Astrocyte (in vitro differentiated cells and primary cell): ENCODE measurements at regions not wholly inside any gene's neighbourhood (a gene's known extent, or its start where the extent isn't known, plus 50 kb on each side); places are given as distances from the start of the nearest gene placed in this dataset.

Experiments used
- EZH2 ChIP-seq: IDR thresholded peaks from 2 replicates; pipeline ENCODE4 v1.6.1; 2012; ENCODE audit warnings: mild to moderate bottlenecking, low read length, inconsistent platforms; ENCODE audit not compliant: insufficient read depth
- TF ChIP-seq, protein P1 (sequence below): IDR thresholded peaks from 2 replicates; pipeline ENCODE4 v1.5.1; 2011; ENCODE audit warnings: low read depth, mild to moderate bottlenecking, inconsistent platforms, low read length, moderate library complexity; ENCODE audit not compliant: insufficient read depth

DNA sequence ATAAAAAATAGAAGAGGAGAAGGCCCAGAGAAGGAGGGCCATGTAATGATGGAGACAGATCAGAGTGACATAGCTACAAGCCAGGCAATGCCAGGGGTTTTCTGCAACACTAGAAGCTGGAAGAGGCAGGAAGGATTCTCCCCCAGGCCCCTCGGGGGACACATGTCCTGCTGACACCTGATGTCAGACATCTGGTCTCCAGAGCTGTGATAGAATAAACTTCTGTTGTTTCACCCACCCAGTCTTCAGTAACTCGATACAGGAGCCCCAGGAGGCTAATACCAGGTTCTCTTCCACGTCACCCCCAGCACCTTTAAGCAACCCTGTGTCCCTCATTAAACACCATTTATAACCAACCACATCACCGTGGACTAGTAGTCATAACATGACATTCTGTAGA, 94.9 kb downstream of the TMEM130 start:
- TF ChIP-seq, protein P1, sequence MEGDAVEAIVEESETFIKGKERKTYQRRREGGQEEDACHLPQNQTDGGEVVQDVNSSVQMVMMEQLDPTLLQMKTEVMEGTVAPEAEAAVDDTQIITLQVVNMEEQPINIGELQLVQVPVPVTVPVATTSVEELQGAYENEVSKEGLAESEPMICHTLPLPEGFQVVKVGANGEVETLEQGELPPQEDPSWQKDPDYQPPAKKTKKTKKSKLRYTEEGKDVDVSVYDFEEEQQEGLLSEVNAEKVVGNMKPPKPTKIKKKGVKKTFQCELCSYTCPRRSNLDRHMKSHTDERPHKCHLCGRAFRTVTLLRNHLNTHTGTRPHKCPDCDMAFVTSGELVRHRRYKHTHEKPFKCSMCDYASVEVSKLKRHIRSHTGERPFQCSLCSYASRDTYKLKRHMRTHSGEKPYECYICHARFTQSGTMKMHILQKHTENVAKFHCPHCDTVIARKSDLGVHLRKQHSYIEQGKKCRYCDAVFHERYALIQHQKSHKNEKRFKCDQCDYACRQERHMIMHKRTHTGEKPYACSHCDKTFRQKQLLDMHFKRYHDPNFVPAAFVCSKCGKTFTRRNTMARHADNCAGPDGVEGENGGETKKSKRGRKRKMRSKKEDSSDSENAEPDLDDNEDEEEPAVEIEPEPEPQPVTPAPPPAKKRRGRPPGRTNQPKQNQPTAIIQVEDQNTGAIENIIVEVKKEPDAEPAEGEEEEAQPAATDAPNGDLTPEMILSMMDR = no peak
- TF ChIP-seq EZH2 = no peak
